PC-9 (cell line): ENCODE measurements at regions not wholly inside any gene's neighbourhood (a gene's known extent, or its start where the extent isn't known, plus 50 kb on each side); places are given as distances from the start of the nearest gene placed in this dataset.

ENCODE experiments used
- BruUV-seq: library from RNA; stranded (reverse); fragments of 400-500 nt; replicated peaks from 2 replicates; lab custom pipeline; 2021; lab: Mats Ljungman, UMichigan
- CTCF ChIA-PET: fragments of 300-600 bp; sonication (Branson Sonifier 250); formaldehyde crosslinking; loops from one replicate; lab custom pipeline; 2022; ENCODE audit warnings: antibody characterized with exemption; lab: Charles Lee
- POLR2A ChIA-PET: fragments of 300-600 bp; sonication (Branson Sonifier 250); formaldehyde crosslinking; loops from one replicate; lab custom pipeline; 2022; ENCODE audit warnings: antibody characterized with exemption; ENCODE audit not compliant: unreplicated experiment; lab: Charles Lee
- DNase-seq, 2 experiments: peaks; one replicate each; pipeline versions ENCODE4 v3.0.0 to v3.0.0-alpha.2; 2015 to 2022; ENCODE audit warnings: mixed read lengths in 1 of 2
- H2AFZ ChIP-seq: fragments of 200-600 bp; sonication (generic); 2 replicates; pipeline ENCODE4 v1.8.1; 2017; ENCODE audit warnings: antibody characterized with exemption
- H3F3A ChIP-seq: fragments of 200-600 bp; sonication (generic); 2 replicates; pipeline ENCODE4 v1.8.1; 2017; ENCODE audit warnings: antibody characterized with exemption, mild to moderate bottlenecking, low read depth; ENCODE audit not compliant: insufficient read depth
- H3K27ac ChIP-seq: fragments of 200-600 bp; sonication (generic); 2 replicates; pipeline ENCODE4 v1.6.1; 2016; ENCODE audit warnings: mixed run types
- H3K27me3 ChIP-seq: fragments of 200-600 bp; sonication (generic); 2 replicates; pipeline ENCODE4 v1.6.1; 2016; ENCODE audit warnings: low read depth, mixed run types; ENCODE audit not compliant: insufficient read depth
- H3K36me3 ChIP-seq: fragments of 200-600 bp; sonication (generic); 2 replicates; pipeline ENCODE4 v1.6.1; 2016; ENCODE audit warnings: low read depth, mixed run types
- H3K4me1 ChIP-seq: fragments of 200-600 bp; sonication (generic); replicated peaks from 2 replicates; pipeline ENCODE4 v1.6.1; 2016; ENCODE audit warnings: mixed run types; ENCODE audit not compliant: insufficient read depth
- H3K4me2 ChIP-seq: fragments of 200-600 bp; sonication (generic); 2 replicates; pipeline ENCODE4 v1.6.1; 2017; ENCODE audit warnings: mixed run types
- H3K4me3 ChIP-seq: fragments of 200-600 bp; sonication (generic); 2 replicates; pipeline ENCODE4 v1.6.1; 2016; ENCODE audit warnings: mixed run types
- H3K79me2 ChIP-seq: fragments of 200-600 bp; sonication (generic); 2 replicates; pipeline ENCODE4 v1.6.1; 2017; ENCODE audit warnings: low read depth, mixed run types
- H3K9me2 ChIP-seq: fragments of 200-600 bp; sonication (generic); 2 replicates; pipeline ENCODE4 v1.8.1; 2017; ENCODE audit warnings: mild to moderate bottlenecking; ENCODE audit not compliant: insufficient read depth
- H3K9me3 ChIP-seq: fragments of 200-600 bp; sonication (generic); 2 replicates; pipeline ENCODE4 v1.8.1; 2016; ENCODE audit warnings: low read depth; ENCODE audit not compliant: insufficient read depth
- H4K20me1 ChIP-seq: fragments of 200-600 bp; sonication (generic); 2 replicates; pipeline ENCODE4 v1.8.1; 2017; ENCODE audit not compliant: insufficient read depth
- CTCF ChIP-seq: fragments of 200-600 bp; sonication (generic); conservative IDR thresholded peaks from 2 replicates; pipeline ENCODE4 v1.6.1; 2017; ENCODE audit warnings: mixed run types, antibody characterized with exemption, mild to moderate bottlenecking, moderate library complexity
- EZH2 ChIP-seq: fragments of 200-600 bp; sonication (generic); IDR thresholded peaks from 2 replicates; pipeline ENCODE4 v1.8.0; 2017; ENCODE audit warnings: antibody characterized with exemption, low read depth
- intact Hi-C: fragments of 100-400 bp; cut with micrococcal nuclease; formaldehyde crosslinking; loops from one replicate; pipeline ENCODE4 v1.10.0; 2022; ENCODE audit not compliant: unreplicated experiment

DNA sequence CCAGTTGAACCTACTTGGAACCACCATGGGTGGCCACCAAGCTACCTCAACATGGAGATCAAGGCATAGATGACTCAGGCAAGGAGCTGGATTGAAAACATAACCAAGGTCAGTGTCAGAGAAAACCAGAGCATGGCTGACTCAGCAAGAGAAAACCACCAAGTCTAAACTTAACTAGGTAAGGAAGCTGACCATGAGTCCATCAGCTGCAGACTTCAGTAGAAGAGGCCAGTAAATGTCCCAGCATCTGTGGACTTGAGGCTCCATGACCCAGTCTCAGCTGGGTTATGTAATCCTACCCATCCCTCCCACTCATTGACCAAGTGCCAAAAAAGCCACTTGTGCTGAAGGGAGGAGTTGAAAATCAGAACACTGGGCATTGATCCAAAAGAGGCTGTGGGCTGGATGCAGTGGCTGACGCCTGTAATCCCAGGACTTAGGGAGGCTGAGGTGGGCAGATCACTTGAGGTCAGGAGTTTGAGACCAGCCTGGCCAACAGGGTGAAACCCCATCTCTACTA is 93.7 kb upstream of the CBLN4 start:
- no peaks in the 10 kb centered on the region for H3K36me3 ChIP-seq
- H3K27ac ChIP-seq, result no peak overlapping the region
- H4K20me1 ChIP-seq, result no peaks in the 10 kb centered on the region
- H3F3A ChIP-seq, result no peaks in the 10 kb centered on the region
- no peak overlapping the region for H3K4me3 ChIP-seq
- H3K79me2 ChIP-seq, result no peaks in the 10 kb centered on the region
- no peaks in the 10 kb centered on the region for H3K9me3 ChIP-seq
- no TSS peak for BruUV-seq
- no peaks in the 10 kb centered on the region for H3K4me1 ChIP-seq
- H3K4me2 ChIP-seq, result no peak overlapping the region
- POLR2A ChIA-PET, result no interaction called here
- TF ChIP-seq EZH2 (no peak), CTCF (no peak)
- no peaks in the 10 kb centered on the region for H3K9me2 ChIP-seq
- CTCF ChIA-PET, result no interaction called here
- H2AFZ ChIP-seq, result no peak overlapping the region
- no peak for DNase-seq
- H3K27me3 ChIP-seq, result no peaks in the 10 kb centered on the region
- intact Hi-C loops, result no loop called here

- POLR2A ChIA-PET, result no interaction called here
- CTCF ChIA-PET, result no interaction called here
- Histone ChIP-seq H3K9me3 (no peaks in the 10 kb centered on the region), H4K20me1 (no peaks in the 10 kb centered on the region), H3K36me3 (no peaks in the 10 kb centered on the region), H3K4me1 (no peaks in the 10 kb centered on the region), H2AFZ (no peak overlapping the region), H3K4me2 (no peak overlapping the region), H3K79me2 (no peaks in the 10 kb centered on the region), H3K9me2 (no peaks in the 10 kb centered on the region), H3F3A (no peaks in the 10 kb centered on the region), H3K27me3 (peaks cover 22% of the 10 kb centered on the region), H3K27ac (no peak overlapping the region), H3K4me3 (no peak overlapping the region)
- intact Hi-C loops, result no loop called here
- TF ChIP-seq EZH2 (no peak), CTCF (no peak)
- BruUV-seq, result no TSS peak
- DNase-seq, result no peak
Measured at GRCh38 chr20:56111961-56112730, 106.8 kb upstream of the CBLN4 start.

- TF ChIP-seq EZH2, result no peak
- POLR2A ChIA-PET, result no interaction called here
- Histone ChIP-seq H3K4me3 (no peak overlapping the region), H4K20me1 (no peaks in the 10 kb centered on the region), H3F3A (no peaks in the 10 kb centered on the region), H3K9me3 (no peaks in the 10 kb centered on the region), H3K79me2 (no peaks in the 10 kb centered on the region), H3K4me1 (no peaks in the 10 kb centered on the region), H2AFZ (no peak overlapping the region), H3K36me3 (no peaks in the 10 kb centered on the region), H3K27ac (no peak overlapping the region), H3K9me2 (no peaks in the 10 kb centered on the region), H3K4me2 (no peak overlapping the region), H3K27me3 (peaks cover 41% of the 10 kb centered on the region)
- intact Hi-C loops, result no loop called here
- DNase-seq, result no peak
- CTCF ChIA-PET, result no interaction called here
- BruUV-seq, result no TSS peak
Measured at GRCh38 chr20:56117350-56117749, 112.0 kb upstream of the CBLN4 start.
